SK-N-SH treated with all-trans-retinoic acid at 6 μM for 48 hours (cell line): ENCODE measurements at regions not wholly inside any gene's neighbourhood (a gene's known extent, or its start where the extent isn't known, plus 50 kb on each side); places are given as distances from the start of the nearest gene placed in this dataset.

Experiments used
- ATAC-seq: fragments of 200-7000 bp; cut with Tn5 transposase; 3 replicates; pipeline ENCODE4 v1.9.1; 2020; ENCODE audit warnings: mild to moderate bottlenecking, moderate library complexity
- ARNTL ChIP-seq: fragments of 450-650 bp; formaldehyde crosslinking; IDR thresholded peaks from 2 replicates; pipeline ENCODE4 v1.5.0; 2020; ENCODE audit warnings: low read depth, mild to moderate bottlenecking, moderate library complexity, borderline replicate concordance
- BACH2 ChIP-seq: fragments of 250-450 bp; sonication (Bioruptor Pico); IDR thresholded peaks from 2 replicates; pipeline ENCODE4 v1.9.0; 2021; ENCODE audit warnings: mild to moderate bottlenecking, borderline replicate concordance
- ESRRG ChIP-seq: fragments of 250-450 bp; sonication (Bioruptor Pico); IDR thresholded peaks from 2 replicates; pipeline ENCODE4 v1.6.1; 2021; ENCODE audit warnings: mild to moderate bottlenecking
- GLIS3 ChIP-seq: fragments of 250-450 bp; sonication (Bioruptor Pico); IDR thresholded peaks from 2 replicates; pipeline ENCODE4 v1.5.0; 2020; ENCODE audit warnings: mild to moderate bottlenecking, moderate library complexity
- ISL1 ChIP-seq: fragments of 250-450 bp; sonication (Bioruptor Pico); IDR thresholded peaks from 2 replicates; pipeline ENCODE4 v2.1.2; 2022; ENCODE audit warnings: mild to moderate bottlenecking, moderate library complexity
- OSR1 ChIP-seq: fragments of 250-450 bp; sonication (Bioruptor Pico); IDR thresholded peaks from 2 replicates; pipeline ENCODE4 v1.8.0; 2022; ENCODE audit warnings: moderate library complexity, mild to moderate bottlenecking, inconsistent platforms
- PATZ1 ChIP-seq: fragments of 250-450 bp; sonication (Bioruptor Pico); IDR thresholded peaks from 2 replicates; pipeline ENCODE4 v1.8.0; 2020; ENCODE audit warnings: mild to moderate bottlenecking, moderate library complexity, borderline replicate concordance
- POU6F1 ChIP-seq: fragments of 250-450 bp; sonication (Bioruptor Pico); IDR thresholded peaks from 2 replicates; pipeline ENCODE4 v1.8.0; 2021; ENCODE audit warnings: low read depth, mild to moderate bottlenecking, moderate library complexity, borderline replicate concordance
- PPARA ChIP-seq: fragments of 250-450 bp; sonication (Bioruptor Pico); IDR thresholded peaks from 2 replicates; pipeline ENCODE4 v1.5.0; 2020; ENCODE audit warnings: mild to moderate bottlenecking, borderline replicate concordance
- RARB ChIP-seq: fragments of 250-450 bp; sonication (Bioruptor Pico); IDR thresholded peaks from 2 replicates; pipeline ENCODE4 v1.8.0; 2021; ENCODE audit warnings: mild to moderate bottlenecking, moderate library complexity
- SNAI2 ChIP-seq: fragments of 250-450 bp; sonication (Bioruptor Pico); IDR thresholded peaks from 2 replicates; pipeline ENCODE4 v1.5.0; 2020; ENCODE audit warnings: mild to moderate bottlenecking, moderate library complexity
- TCF4 ChIP-seq: fragments of 250-450 bp; sonication (Bioruptor Pico); IDR thresholded peaks from 2 replicates; pipeline ENCODE4 v1.8.0; 2021; ENCODE audit warnings: mild to moderate bottlenecking, moderate library complexity, borderline replicate concordance
- TOX ChIP-seq: fragments of 250-450 bp; sonication (Bioruptor Pico); IDR thresholded peaks from 2 replicates; pipeline ENCODE4 v1.8.0; 2021; ENCODE audit warnings: mild to moderate bottlenecking, moderate library complexity, borderline replicate concordance
- TSHZ2 ChIP-seq: fragments of 250-450 bp; sonication (Bioruptor Pico); IDR thresholded peaks from 2 replicates; pipeline ENCODE4 v1.5.0; 2020; ENCODE audit warnings: mild to moderate bottlenecking, moderate library complexity
- ZC3H10 ChIP-seq: fragments of 250-450 bp; sonication (Bioruptor Pico); IDR thresholded peaks from 2 replicates; pipeline ENCODE4 v1.5.1; 2021; ENCODE audit warnings: mild to moderate bottlenecking, moderate library complexity
- ZFP30 ChIP-seq: fragments of 450-650 bp; formaldehyde crosslinking; IDR thresholded peaks from 2 replicates; pipeline ENCODE4 v1.5.0; 2022; ENCODE audit warnings: mild to moderate bottlenecking, moderate library complexity
- ZNF565 ChIP-seq: fragments of 450-650 bp; formaldehyde crosslinking; conservative IDR thresholded peaks from 2 replicates; pipeline ENCODE4 v1.5.0; 2020; ENCODE audit warnings: low read depth, mild to moderate bottlenecking, moderate library complexity
- ZNF70 ChIP-seq: fragments of 450-650 bp; formaldehyde crosslinking; IDR thresholded peaks from 2 replicates; pipeline ENCODE4 v1.5.0; 2020; ENCODE audit warnings: mild to moderate bottlenecking, moderate library complexity
- ZNF8 ChIP-seq: fragments of 450-650 bp; formaldehyde crosslinking; IDR thresholded peaks from 2 replicates; pipeline ENCODE4 v1.5.0; 2020; ENCODE audit warnings: mild to moderate bottlenecking, moderate library complexity

GRCh38 chr6:139812939-139813338, 438.5 kb upstream of the CITED2 start:
- TF ChIP-seq SNAI2 (CRISPR knock-in tag), result no peak
- no peak for TF ChIP-seq RARB (CRISPR knock-in tag)
- TF ChIP-seq PATZ1 (CRISPR knock-in tag), result no peak
- TF ChIP-seq ISL1 (CRISPR knock-in tag), result no peak
- no peak for TF ChIP-seq ZFP30 (CRISPR knock-in tag)
- no peak for TF ChIP-seq ZC3H10
- no peak for TF ChIP-seq TCF4
- no peak for TF ChIP-seq GLIS3 (CRISPR knock-in tag)
- TF ChIP-seq BACH2 (CRISPR knock-in tag), result no peak
- no peak for TF ChIP-seq ARNTL (CRISPR knock-in tag)
- TF ChIP-seq ZNF70 (CRISPR knock-in tag), result no peak
- no peak for TF ChIP-seq PPARA (CRISPR knock-in tag)
- no peak for TF ChIP-seq TSHZ2
- TF ChIP-seq ZNF8 (CRISPR knock-in tag), result no peak
- no peak for ATAC-seq

- TF ChIP-seq ZNF8 (CRISPR knock-in tag) (no peak), TSHZ2 (no peak), RARB (CRISPR knock-in tag) (no peak), ZNF565 (no peak), OSR1 (CRISPR knock-in tag) (no peak), ARNTL (CRISPR knock-in tag) (no peak)
- 0 out of 3 replicates have a peak, but pooled peaks have one; percentile 40 for ATAC-seq
Measured at GRCh38 chr6:139801571-139802321, 427.3 kb upstream of the CITED2 start.

GRCh38 chr6:139800837-139801236, 426.4 kb upstream of the CITED2 start:
- ATAC-seq, result no peak
- no peak for TF ChIP-seq ZNF70 (CRISPR knock-in tag)
- no peak for TF ChIP-seq OSR1 (CRISPR knock-in tag)
- no peak for TF ChIP-seq BACH2 (CRISPR knock-in tag)
- no peak for TF ChIP-seq ZNF8 (CRISPR knock-in tag)
- TF ChIP-seq TOX (CRISPR knock-in tag), result no peak
- no peak for TF ChIP-seq ZC3H10
- no peak for TF ChIP-seq SNAI2 (CRISPR knock-in tag)
- TF ChIP-seq TSHZ2, result no peak
- TF ChIP-seq ESRRG (CRISPR knock-in tag), result no peak
- no peak for TF ChIP-seq PATZ1 (CRISPR knock-in tag)
- no peak for TF ChIP-seq ISL1 (CRISPR knock-in tag)
- TF ChIP-seq POU6F1, result no peak
- TF ChIP-seq, all 23 proteins: peak for 0
